CD14-positive monocyte (primary cell): ENCODE measurements at regions not wholly inside any gene's neighbourhood (a gene's known extent, or its start where the extent isn't known, plus 50 kb on each side); places are given as distances from the start of the nearest gene placed in this dataset.
A peak's percentile ranks its signal among the peaks of the same experiment; 100 is the strongest.

Experiments used
- DNase-seq, 3 donors: peaks; one replicate each; pipeline ENCODE4 v3.0.0-alpha.2; 2011 to 2022
- H2AFZ ChIP-seq: 2 replicates; pipeline ENCODE4 v1.6.0; 2012; ENCODE audit warnings: mild to moderate bottlenecking, low read depth, low read length, inconsistent platforms; ENCODE audit not compliant: insufficient read depth, poor library complexity, severe bottlenecking
- H3K27ac ChIP-seq, 2 donors: 1 replicate in 1 of 2; 2 replicates in 1 of 2; pipeline ENCODE4 v1.5.1; 2012 to 2013; ENCODE audit warnings: low read length in 2 of 2, control low read depth in 1 of 2, inconsistent platforms in 1 of 2, low read depth in 1 of 2, mild to moderate bottlenecking in 1 of 2
- H3K27me3 ChIP-seq, 2 donors: one replicate each; pipeline versions ENCODE4 v1.6.0 to v1.6.1; 2011 to 2013; ENCODE audit warnings: low read length in 2 of 2; ENCODE audit not compliant: control insufficient read depth in 2 of 2, insufficient read depth in 2 of 2
- H3K36me3 ChIP-seq, 2 donors: replicated peaks in 1 of 2; 1 replicate in 1 of 2; 2 replicates in 1 of 2; pipeline versions ENCODE4 v1.5.1 to v1.6.1; 2012 to 2013; ENCODE audit warnings: low read length in 2 of 2, control low read depth in 1 of 2, inconsistent platforms in 1 of 2, mild to moderate bottlenecking in 1 of 2; ENCODE audit not compliant: insufficient read depth in 2 of 2, control insufficient read depth in 1 of 2
- H3K4me1 ChIP-seq, 2 donors: 1 replicate in 1 of 2; 2 replicates in 1 of 2; pipeline versions ENCODE4 v1.5.1 to v1.6.1; 2012 to 2013; ENCODE audit warnings: low read length in 2 of 2, control low read depth in 1 of 2, inconsistent platforms in 1 of 2, mild to moderate bottlenecking in 1 of 2, moderate library complexity in 1 of 2; ENCODE audit not compliant: insufficient read depth in 2 of 2, control insufficient read depth in 1 of 2
- H3K4me2 ChIP-seq: replicated peaks from 2 replicates; pipeline ENCODE3; 2012; ENCODE audit warnings: low read length, moderate library complexity, mild to moderate bottlenecking; ENCODE audit not compliant: poor library complexity, severe bottlenecking; ENCODE audit errors: extremely low read depth
- H3K4me3 ChIP-seq, 3 experiments: fragments of 200-600 bp in 1 of 3; sonication (generic) in 1 of 3; replicated peaks in 1 of 3; 1 replicate in 2 of 3; 2 replicates in 1 of 3; pipeline ENCODE4 v1.5.1; 2011 to 2013; ENCODE audit warnings: low read length in 3 of 3, mild to moderate bottlenecking in 3 of 3, control low read depth in 2 of 3, low read depth in 2 of 3, inconsistent platforms in 1 of 3, moderate library complexity in 1 of 3
- H3K79me2 ChIP-seq: 2 replicates; pipeline ENCODE4 v1.6.0; 2012; ENCODE audit warnings: mild to moderate bottlenecking, control low read depth, inconsistent platforms, low read length, moderate library complexity; ENCODE audit not compliant: insufficient read depth
- H3K9ac ChIP-seq: 2 replicates; pipeline ENCODE4 v1.6.0; 2017; ENCODE audit warnings: low read length, mild to moderate bottlenecking; ENCODE audit not compliant: insufficient read depth, poor library complexity, severe bottlenecking
- H3K9me3 ChIP-seq, 2 donors: replicated peaks in 1 of 2; 1 replicate in 1 of 2; 2 replicates in 1 of 2; pipeline versions ENCODE4 v1.5.1 to v1.6.1; 2012 to 2013; ENCODE audit warnings: low read length in 2 of 2, control low read depth in 1 of 2; ENCODE audit not compliant: control insufficient read depth in 1 of 2, insufficient read depth in 1 of 2
- H4K20me1 ChIP-seq: 2 replicates; pipeline ENCODE4 v1.6.0; 2012; ENCODE audit warnings: mild to moderate bottlenecking, low read length, control low read depth, moderate library complexity; ENCODE audit not compliant: insufficient read depth
- H3K27ac Mint-ChIP-seq, 7 donors: one replicate each; pipeline ENCODE4 v1.8.0; 2020; ENCODE audit warnings: mild to moderate bottlenecking in 7 of 7, mixed read lengths in 7 of 7, moderate library complexity in 6 of 7, inconsistent platforms in 2 of 7
- H3K27me3 Mint-ChIP-seq, 3 donors: one replicate each; pipeline ENCODE4 v1.8.0; 2021 to 2022; ENCODE audit warnings: low read depth in 3 of 3, mild to moderate bottlenecking in 3 of 3, mixed read lengths in 3 of 3, moderate library complexity in 3 of 3, inconsistent platforms in 1 of 3
- H3K36me3 Mint-ChIP-seq, 2 donors: one replicate each; pipeline ENCODE4 v1.8.0; 2020; ENCODE audit warnings: mixed read lengths in 2 of 2, inconsistent platforms in 1 of 2, mild to moderate bottlenecking in 1 of 2
- H3K4me1 Mint-ChIP-seq: one replicate; pipeline ENCODE4 v1.8.0; 2020; ENCODE audit warnings: mild to moderate bottlenecking, mixed read lengths
- H3K4me3 Mint-ChIP-seq, 2 donors: one replicate each; pipeline ENCODE4 v1.8.0; 2020; ENCODE audit warnings: mild to moderate bottlenecking in 2 of 2, mixed read lengths in 2 of 2, moderate library complexity in 1 of 2
- H3K9me3 Mint-ChIP-seq, 7 donors: one replicate each; pipeline ENCODE4 v1.8.0; 2020 to 2022; ENCODE audit warnings: mixed read lengths in 7 of 7, mild to moderate bottlenecking in 6 of 7, moderate library complexity in 6 of 7, inconsistent platforms in 2 of 7
- WGBS: methylation state at CpG from one replicate; pipeline ENCODE4 v1.1.5; 2013; ENCODE audit warnings: missing lambda C conversion rate; ENCODE audit not compliant: insufficient coverage; 5-methylcytosine and 5-hydroxymethylcytosine counted together
- intact Hi-C, 2 donors: fragments of 100-400 bp; cut with micrococcal nuclease; formaldehyde crosslinking; loops; one replicate each; pipeline versions ENCODE4 v1.15.0 to v1.15.1; 2023
- TF ChIP-seq, protein P1 (sequence below): fragments of 200-600 bp; IDR thresholded peaks from one replicate; pipeline ENCODE4 v1.8.0; 2022; ENCODE audit warnings: antibody characterized with exemption, mild to moderate bottlenecking

DNA sequence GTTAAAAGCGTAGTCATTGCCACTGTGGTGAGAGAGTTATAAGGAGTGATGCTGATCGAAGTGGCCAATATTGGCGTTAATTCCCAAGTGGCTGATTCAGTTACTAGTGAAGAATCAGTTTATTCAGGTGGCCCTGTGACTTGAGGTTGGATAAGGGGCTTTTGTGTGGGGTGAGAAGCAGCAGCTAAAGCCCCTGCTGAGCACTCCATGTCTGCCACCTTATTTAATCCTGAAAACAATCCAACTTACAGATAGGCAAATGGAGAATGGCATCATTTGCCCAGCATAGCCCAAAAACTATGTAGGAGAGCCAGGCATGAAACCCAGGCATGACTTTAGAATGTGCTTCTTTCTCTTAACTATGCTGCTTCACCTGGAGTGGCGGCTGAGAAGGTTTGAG lies 222.8 kb upstream of the KLF6 start:
- peaks cover 0 to 6% (median 4%) of the 10 kb centered on the region in 7 donors for H3K9me3 Mint-ChIP-seq

DNA sequence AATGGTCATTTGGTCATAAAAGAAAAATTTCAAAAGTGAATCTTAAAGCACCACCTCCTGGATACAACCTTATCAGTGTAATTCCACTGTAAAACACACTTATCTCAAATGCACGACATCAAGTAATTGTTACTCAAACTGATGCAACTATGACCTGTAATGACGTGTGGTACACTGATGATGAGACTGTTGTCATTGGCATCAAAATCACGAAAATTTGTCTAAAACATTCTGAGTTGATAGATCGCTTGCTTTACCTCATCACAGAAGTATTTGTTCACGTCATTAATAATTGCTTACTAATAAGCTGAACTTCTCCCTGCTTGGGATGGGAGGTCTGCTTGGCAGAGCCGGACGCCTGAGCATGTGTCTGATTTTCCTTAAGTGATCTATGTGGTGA lies 221.8 kb upstream of the KLF6 start:
- H3K4me2 ChIP-seq = no peak overlapping the region
- H2AFZ ChIP-seq = no peak overlapping the region
- intact Hi-C loops = no loop called here
- Mint-ChIP-seq H3K27me3 (peaks cover 0 to 8% (median 2%) of the 10 kb centered on the region in 3 donors), H3K27ac (no peak overlapping the region), H3K4me3 (no peak overlapping the region), H3K36me3 (no peaks in the 10 kb centered on the region), H3K9me3 (peaks cover 0 to 5% (median 4%) of the 10 kb centered on the region in 7 donors), H3K4me1 (peaks cover 19% of the 10 kb centered on the region)
- no peaks in the 10 kb centered on the region for H3K27me3 ChIP-seq
- no peak overlapping the region for H3K9ac ChIP-seq
- DNase-seq = no peak
- no peaks in the 10 kb centered on the region for H3K79me2 ChIP-seq
- TF ChIP-seq, protein P1, sequence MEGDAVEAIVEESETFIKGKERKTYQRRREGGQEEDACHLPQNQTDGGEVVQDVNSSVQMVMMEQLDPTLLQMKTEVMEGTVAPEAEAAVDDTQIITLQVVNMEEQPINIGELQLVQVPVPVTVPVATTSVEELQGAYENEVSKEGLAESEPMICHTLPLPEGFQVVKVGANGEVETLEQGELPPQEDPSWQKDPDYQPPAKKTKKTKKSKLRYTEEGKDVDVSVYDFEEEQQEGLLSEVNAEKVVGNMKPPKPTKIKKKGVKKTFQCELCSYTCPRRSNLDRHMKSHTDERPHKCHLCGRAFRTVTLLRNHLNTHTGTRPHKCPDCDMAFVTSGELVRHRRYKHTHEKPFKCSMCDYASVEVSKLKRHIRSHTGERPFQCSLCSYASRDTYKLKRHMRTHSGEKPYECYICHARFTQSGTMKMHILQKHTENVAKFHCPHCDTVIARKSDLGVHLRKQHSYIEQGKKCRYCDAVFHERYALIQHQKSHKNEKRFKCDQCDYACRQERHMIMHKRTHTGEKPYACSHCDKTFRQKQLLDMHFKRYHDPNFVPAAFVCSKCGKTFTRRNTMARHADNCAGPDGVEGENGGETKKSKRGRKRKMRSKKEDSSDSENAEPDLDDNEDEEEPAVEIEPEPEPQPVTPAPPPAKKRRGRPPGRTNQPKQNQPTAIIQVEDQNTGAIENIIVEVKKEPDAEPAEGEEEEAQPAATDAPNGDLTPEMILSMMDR = no peak
- H3K27ac ChIP-seq = no peak overlapping the region
- no peaks in the 10 kb centered on the region for H3K9me3 ChIP-seq
- no peak overlapping the region for H3K4me3 ChIP-seq
- 100% methylated on average over 2 of the region's 7 CpGs for WGBS
- no peaks in the 10 kb centered on the region for H4K20me1 ChIP-seq
- no peaks in the 10 kb centered on the region for H3K36me3 ChIP-seq
- peaks cover 14 to 16% of the 10 kb centered on the region in 2 donors for H3K4me1 ChIP-seq

More for the DNA sequence above, 222.8 kb upstream of the KLF6 start:
- H2AFZ ChIP-seq = no peak overlapping the region
- H3K9me3 ChIP-seq = no peaks in the 10 kb centered on the region
- H3K4me3 ChIP-seq = no peak overlapping the region
- H3K9ac ChIP-seq = no peak overlapping the region
- H3K4me2 ChIP-seq = no peak overlapping the region
- H3K36me3 ChIP-seq = no peaks in the 10 kb centered on the region
- no peaks in the 10 kb centered on the region for H3K27me3 ChIP-seq
- Mint-ChIP-seq H3K36me3 (no peaks in the 10 kb centered on the region), H3K4me1 (peaks cover 17% of the 10 kb centered on the region), H3K27me3 (peaks cover 0 to 8% (median 2%) of the 10 kb centered on the region in 3 donors), H3K4me3 (no peak overlapping the region), H3K27ac (peak overlapping the region in 1 of 7 donors; percentile 41)
- intact Hi-C loops = no loop called here
- peaks cover 14 to 16% of the 10 kb centered on the region in 2 donors for H3K4me1 ChIP-seq
- H4K20me1 ChIP-seq = no peaks in the 10 kb centered on the region
- TF ChIP-seq, protein P1 = no peak
- WGBS = 75% methylated on average over 2 of the region's 4 CpGs
- H3K79me2 ChIP-seq = no peaks in the 10 kb centered on the region
- no peak for DNase-seq
- H3K27ac ChIP-seq = no peak overlapping the region
